Neuronal stem cell (in vitro differentiated cells): ENCODE measurements at regions not wholly inside any gene's neighbourhood (a gene's known extent, or its start where the extent isn't known, plus 50 kb on each side); places are given as distances from the start of the nearest gene placed in this dataset.

Experiments used
- DNase-seq: peaks from one replicate; pipeline ENCODE4 v3.0.0-alpha.2; 2013; ENCODE audit warnings: low spot score
- H2AFZ ChIP-seq: one replicate; pipeline ENCODE4 v1.6.1; 2013; ENCODE audit warnings: mild to moderate bottlenecking, low read length, inconsistent platforms
- H2AK5ac ChIP-seq: 2 replicates; pipeline ENCODE4 v1.6.1; 2013; ENCODE audit warnings: low read depth, mild to moderate bottlenecking, inconsistent platforms, low read length, moderate library complexity, mixed read lengths
- H2BK120ac ChIP-seq: 2 replicates; pipeline ENCODE4 v1.6.1; 2013; ENCODE audit warnings: low read depth, mild to moderate bottlenecking, inconsistent platforms, low read length, moderate library complexity, mixed read lengths
- H2BK12ac ChIP-seq: one replicate; pipeline ENCODE4 v1.6.1; 2013; ENCODE audit warnings: low read length, inconsistent platforms
- H2BK15ac ChIP-seq: 2 replicates; pipeline ENCODE4 v1.6.1; 2013; ENCODE audit warnings: mild to moderate bottlenecking, low read length, inconsistent platforms, mixed read lengths
- H2BK5ac ChIP-seq: one replicate; pipeline ENCODE4 v1.6.1; 2013; ENCODE audit warnings: inconsistent platforms, mild to moderate bottlenecking, low read length, moderate library complexity
- H3K14ac ChIP-seq: one replicate; pipeline ENCODE4 v1.6.1; 2013; ENCODE audit warnings: low read length, inconsistent platforms
- H3K18ac ChIP-seq: 2 replicates; pipeline ENCODE4 v1.6.1; 2013; ENCODE audit warnings: low read length, inconsistent platforms
- H3K23ac ChIP-seq: 2 replicates; pipeline ENCODE4 v1.6.1; 2013; ENCODE audit warnings: low read depth, mild to moderate bottlenecking, mixed read lengths, low read length, inconsistent platforms; ENCODE audit not compliant: poor library complexity
- H3K27ac ChIP-seq: replicated peaks from 3 replicates; pipeline ENCODE4 v1.5.1; 2013; ENCODE audit warnings: low read length, inconsistent platforms
- H3K27me3 ChIP-seq, 3 experiments: 2 replicates each; pipeline ENCODE4 v1.6.1; 2013; ENCODE audit warnings: low read length in 3 of 3, mild to moderate bottlenecking in 2 of 3, inconsistent platforms in 1 of 3, low read depth in 1 of 3, mixed read lengths in 1 of 3, moderate library complexity in 1 of 3; ENCODE audit not compliant: control insufficient read depth in 3 of 3, insufficient read depth in 3 of 3
- H3K36me3 ChIP-seq, 2 donors: replicated peaks in 1 of 2; 2 replicates each; pipeline ENCODE4 v1.6.1; 2013; ENCODE audit warnings: low read length in 2 of 2; ENCODE audit not compliant: control insufficient read depth in 2 of 2, insufficient read depth in 2 of 2
- H3K4ac ChIP-seq: 2 replicates; pipeline ENCODE4 v1.6.1; 2013; ENCODE audit warnings: inconsistent platforms, mild to moderate bottlenecking, low read length, moderate library complexity
- H3K4me1 ChIP-seq, 2 donors: 1 replicate in 1 of 2; 2 replicates in 1 of 2; pipeline ENCODE4 v1.6.1; 2013; ENCODE audit warnings: low read length in 2 of 2, low read depth in 1 of 2; ENCODE audit not compliant: control insufficient read depth in 2 of 2, insufficient read depth in 1 of 2
- H3K4me2 ChIP-seq: one replicate; pipeline ENCODE4 v1.6.1; 2013; ENCODE audit warnings: mild to moderate bottlenecking, low read length, inconsistent platforms; ENCODE audit not compliant: insufficient read depth, poor library complexity, severe bottlenecking
- H3K4me3 ChIP-seq, 2 donors: 2 replicates each; pipeline ENCODE4 v1.5.1; 2013; ENCODE audit warnings: low read length in 2 of 2, mild to moderate bottlenecking in 2 of 2, inconsistent platforms in 1 of 2, moderate library complexity in 1 of 2
- H3K79me1 ChIP-seq: one replicate; pipeline ENCODE4 v1.6.1; 2013; ENCODE audit warnings: low read depth, mild to moderate bottlenecking, inconsistent platforms, low read length, moderate library complexity
- H3K9ac ChIP-seq: one replicate; pipeline ENCODE4 v1.6.1; 2013; ENCODE audit warnings: mild to moderate bottlenecking, low read depth, low read length, inconsistent platforms; ENCODE audit not compliant: poor library complexity
- H3K9me3 ChIP-seq, 2 donors: replicated peaks in 1 of 2; 2 replicates each; pipeline versions ENCODE3 to v1.6.1; 2013; ENCODE audit warnings: low read length in 2 of 2, mild to moderate bottlenecking in 2 of 2, inconsistent platforms in 1 of 2, low read depth in 1 of 2, mixed read lengths in 1 of 2, moderate library complexity in 1 of 2; ENCODE audit not compliant: control insufficient read depth in 2 of 2, insufficient read depth in 1 of 2
- H4K8ac ChIP-seq: one replicate; pipeline ENCODE4 v1.6.1; 2013; ENCODE audit warnings: low read depth, mild to moderate bottlenecking, inconsistent platforms, low read length, moderate library complexity
- H4K91ac ChIP-seq: one replicate; pipeline ENCODE4 v1.6.1; 2013; ENCODE audit warnings: low read length, low read depth, mild to moderate bottlenecking, inconsistent platforms; ENCODE audit not compliant: poor library complexity
- WGBS, 2 donors: extraction: QIAGEN DNeasy Blood & Tissue Kit; methylation state at CpG; one replicate each; pipeline ENCODE4 v1.1.7; 2013; ENCODE audit warnings: missing lambda C conversion rate in 2 of 2, mixed read lengths in 1 of 2; ENCODE audit not compliant: insufficient read length in 2 of 2, insufficient replicate concordance in 1 of 2; ENCODE audit errors: extremely low coverage in 2 of 2; 5-methylcytosine and 5-hydroxymethylcytosine counted together

DNA sequence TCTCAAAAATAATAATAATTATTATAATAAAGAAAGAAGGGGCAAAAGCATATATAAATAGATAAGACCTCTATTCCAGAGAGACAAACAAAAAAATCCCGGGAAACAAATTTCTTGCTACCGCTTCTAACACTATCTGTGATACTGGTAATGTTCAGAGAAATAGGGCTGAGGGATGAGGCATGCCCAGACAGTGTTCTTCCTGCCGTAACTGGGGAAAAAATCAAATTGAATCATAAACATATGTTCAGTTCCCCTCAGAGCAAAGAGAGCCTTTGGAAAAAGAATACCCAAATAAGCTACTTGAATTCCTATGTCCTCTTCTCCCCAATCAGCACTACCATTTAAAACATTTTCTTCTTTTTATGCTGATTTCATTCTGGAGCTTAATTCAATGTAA, 688.0 kb downstream of the KCNJ2 start:
- Histone ChIP-seq H2AFZ (no peak overlapping the region), H4K8ac (no peak overlapping the region), H4K91ac (no peak overlapping the region), H3K27me3 (no peaks in the 10 kb centered on the region), H2BK12ac (no peak overlapping the region), H2BK120ac (no peak overlapping the region), H3K4me1 (peaks cover 0 to 2% of the 10 kb centered on the region in 2 donors), H3K9me3 (peaks cover 5 to 6% of the 10 kb centered on the region in 2 donors), H3K23ac (no peak overlapping the region), H3K4me3 (no peak overlapping the region), H3K18ac (no peak overlapping the region), H2BK5ac (no peak overlapping the region), H3K79me1 (no peaks in the 10 kb centered on the region), H3K9ac (no peak overlapping the region), H3K36me3 (no peaks in the 10 kb centered on the region), H3K27ac (no peak overlapping the region), H2AK5ac (no peak overlapping the region), H3K4ac (no peak overlapping the region), H3K14ac (no peak overlapping the region), H2BK15ac (no peak overlapping the region), H3K4me2 (no peak overlapping the region)
- no CpG with 5 or more reads among the region's 3 CpGs for WGBS, 2 donors
- DNase-seq = no peak

DNA sequence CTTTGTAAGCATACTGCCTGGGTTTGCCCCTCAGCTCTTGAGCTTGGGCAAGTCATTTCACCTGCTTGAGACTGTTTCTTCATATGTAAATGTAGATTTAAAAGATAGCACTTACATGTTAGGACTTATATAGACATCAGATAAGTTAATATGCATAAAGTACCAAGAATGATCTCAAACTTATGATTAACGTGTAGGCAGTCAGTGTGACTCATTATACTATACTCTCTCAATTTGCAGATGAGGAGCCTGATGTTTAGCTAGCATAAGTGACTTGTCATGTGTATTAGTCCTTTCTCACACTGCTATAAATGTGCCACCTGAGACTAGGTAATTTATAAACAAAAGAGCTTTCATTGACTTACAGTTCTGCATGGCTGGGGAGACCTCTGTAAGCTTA, 690.5 kb downstream of the KCNJ2 start:
- no peak overlapping the region for H2BK15ac ChIP-seq
- H4K8ac ChIP-seq = no peak overlapping the region
- H3K9ac ChIP-seq = no peak overlapping the region
- H3K79me1 ChIP-seq = no peaks in the 10 kb centered on the region
- no peak overlapping the region for H3K4me2 ChIP-seq
- no peak overlapping the region for H2BK5ac ChIP-seq
- H3K4ac ChIP-seq = no peak overlapping the region
- H4K91ac ChIP-seq = no peak overlapping the region
- peaks cover 0 to 2% of the 10 kb centered on the region in 2 donors for H3K4me1 ChIP-seq
- H2AK5ac ChIP-seq = no peak overlapping the region
- no peak overlapping the region for H2BK12ac ChIP-seq
- H3K18ac ChIP-seq = no peak overlapping the region
- peaks cover 5 to 12% of the 10 kb centered on the region in 2 donors for H3K9me3 ChIP-seq
- no peak overlapping the region for H3K4me3 ChIP-seq
- no peaks in the 10 kb centered on the region for H3K36me3 ChIP-seq
- H2BK120ac ChIP-seq = no peak overlapping the region
- DNase-seq = no peak
- no CpG with 5 or more reads among the region's 1 CpG for WGBS, 2 donors
- H3K27ac ChIP-seq = no peak overlapping the region
- H3K27me3 ChIP-seq = no peaks in the 10 kb centered on the region
- no peak overlapping the region for H3K14ac ChIP-seq
- no peak overlapping the region for H3K23ac ChIP-seq
- no peak overlapping the region for H2AFZ ChIP-seq

DNA sequence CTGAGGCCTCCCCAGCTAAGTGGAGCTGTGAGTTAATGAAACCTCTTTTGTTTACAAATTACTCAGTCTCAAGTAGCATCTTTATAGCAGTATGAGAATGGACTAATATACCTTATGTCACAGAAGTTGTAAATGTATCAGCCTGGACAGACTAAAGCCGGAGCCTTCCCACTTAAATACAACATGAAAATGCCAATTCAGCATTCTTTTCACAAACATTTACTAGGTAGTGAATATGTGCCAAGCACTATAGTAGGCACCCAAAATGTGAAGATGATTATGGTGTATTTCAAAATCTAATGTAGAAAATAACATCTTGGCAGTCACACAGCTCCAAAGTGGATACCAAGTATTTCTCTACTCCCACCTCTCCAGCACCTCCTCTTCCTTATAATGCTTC, 693.0 kb downstream of the KCNJ2 start:
- H2BK120ac ChIP-seq = no peak overlapping the region
- no peaks in the 10 kb centered on the region for H3K4me1 ChIP-seq
- H3K14ac ChIP-seq = no peak overlapping the region
- H2AFZ ChIP-seq = no peak overlapping the region
- no peak overlapping the region for H3K18ac ChIP-seq
- no peak overlapping the region for H4K8ac ChIP-seq
- no peaks in the 10 kb centered on the region for H3K36me3 ChIP-seq
- no peak overlapping the region for H2AK5ac ChIP-seq
- no peaks in the 10 kb centered on the region for H3K27me3 ChIP-seq
- H3K9me3 ChIP-seq = peaks cover 5 to 12% of the 10 kb centered on the region in 2 donors
- no peaks in the 10 kb centered on the region for H3K79me1 ChIP-seq
- no peak overlapping the region for H3K23ac ChIP-seq
- no peak overlapping the region for H3K4me3 ChIP-seq
- DNase-seq = no peak
- no peak overlapping the region for H3K9ac ChIP-seq
- H3K4me2 ChIP-seq = no peak overlapping the region
- H2BK5ac ChIP-seq = no peak overlapping the region
- H2BK15ac ChIP-seq = no peak overlapping the region
- H2BK12ac ChIP-seq = no peak overlapping the region
- no peak overlapping the region for H4K91ac ChIP-seq
- WGBS, 2 donors = no CpG with 5 or more reads among the region's 1 CpG
- H3K4ac ChIP-seq = no peak overlapping the region
- H3K27ac ChIP-seq = no peak overlapping the region

DNA sequence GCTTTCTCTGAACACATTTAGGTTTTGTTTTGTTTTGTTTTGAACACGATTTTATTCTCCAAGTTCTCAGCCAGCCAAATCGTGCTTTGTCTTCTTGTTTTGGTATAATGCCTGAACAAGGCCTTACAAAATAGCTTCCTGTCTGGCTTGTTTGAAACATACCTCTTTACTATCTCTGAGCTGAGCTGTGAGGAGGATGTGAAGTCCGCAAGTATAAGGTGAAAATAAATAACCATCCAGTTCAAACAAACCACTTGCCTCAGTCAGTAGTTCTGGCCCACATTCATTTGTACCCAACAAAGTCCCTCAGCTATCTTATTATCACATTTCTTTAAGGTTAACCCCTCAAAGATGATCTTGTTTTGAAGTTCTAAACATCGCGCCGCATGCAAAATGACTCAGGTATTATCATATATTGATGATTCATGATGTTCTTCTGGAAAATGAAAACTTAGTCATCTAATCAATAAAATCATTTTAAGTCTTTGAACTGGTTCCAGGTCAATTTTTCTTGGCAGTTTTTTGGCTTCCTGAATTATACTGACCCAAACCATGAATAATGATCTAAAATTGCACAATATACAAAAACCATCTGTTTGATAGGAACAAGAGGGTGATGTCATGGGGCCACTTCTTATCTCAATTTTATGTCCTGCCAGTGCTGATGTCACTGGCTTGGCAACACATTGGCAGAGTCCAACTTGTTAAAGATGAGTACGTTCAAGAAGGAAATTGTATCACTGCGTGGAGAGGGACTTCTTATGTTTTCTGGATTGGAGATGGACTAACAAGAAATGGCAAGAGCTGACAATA, 694.3 kb downstream of the KCNJ2 start:
- no peak overlapping the region for H2AFZ ChIP-seq
- no CpG with 5 or more reads among the region's 8 CpGs for WGBS, 2 donors
- H3K4me3 ChIP-seq = no peak overlapping the region
- H2BK12ac ChIP-seq = no peak overlapping the region
- no peak for DNase-seq
- H3K4me1 ChIP-seq = peaks cover 2% of the 10 kb centered on the region in 2 donors
- no peaks in the 10 kb centered on the region for H3K27me3 ChIP-seq
- no peak overlapping the region for H3K9ac ChIP-seq
- no peak overlapping the region for H2BK5ac ChIP-seq
- no peak overlapping the region for H4K8ac ChIP-seq
- H2AK5ac ChIP-seq = no peak overlapping the region
- H3K79me1 ChIP-seq = no peaks in the 10 kb centered on the region
- H3K27ac ChIP-seq = no peak overlapping the region
- H3K36me3 ChIP-seq = no peaks in the 10 kb centered on the region
- H3K23ac ChIP-seq = no peak overlapping the region
- no peak overlapping the region for H3K18ac ChIP-seq
- no peak overlapping the region for H2BK120ac ChIP-seq
- peaks cover 5 to 12% of the 10 kb centered on the region in 2 donors for H3K9me3 ChIP-seq
- H3K4me2 ChIP-seq = no peak overlapping the region
- H4K91ac ChIP-seq = no peak overlapping the region
- no peak overlapping the region for H2BK15ac ChIP-seq
- no peak overlapping the region for H3K4ac ChIP-seq
- no peak overlapping the region for H3K14ac ChIP-seq
